ENCODE measurements at regions not wholly inside any gene's neighbourhood (a gene's known extent, or its start where the extent isn't known, plus 50 kb on each side); places are given as distances from the start of the nearest gene placed in this dataset.

DNA sequence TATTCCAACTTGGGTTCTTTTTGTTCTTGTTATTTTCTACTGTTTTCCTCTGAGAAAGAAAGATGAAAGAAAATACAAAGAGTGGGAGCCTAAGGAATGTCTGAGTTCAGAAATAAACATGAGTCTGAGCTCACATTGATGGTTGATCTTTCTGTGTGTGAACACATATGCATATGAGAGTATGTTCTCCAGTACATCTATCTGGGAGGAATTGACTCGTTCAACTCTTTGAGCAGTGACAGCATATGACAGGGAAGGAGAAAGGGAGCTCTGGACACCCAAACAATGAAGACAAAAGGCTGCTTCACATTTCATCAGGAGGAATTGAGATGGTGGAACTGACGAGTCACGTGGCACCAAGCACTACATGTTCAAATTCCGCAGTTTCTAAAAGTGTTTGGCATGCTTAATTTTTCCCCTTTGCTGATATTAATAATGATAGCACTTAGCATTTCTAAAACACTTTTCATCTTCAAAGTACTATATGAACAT lies 229.8 kb upstream of the ACVR2A start:
- RAD21 ChIA-PET (ENCODE audit: low non-redundant PET in 1 of 2, low total read pairs in 2 of 2, uncharacterized antibody in 2 of 2, unreplicated experiment in 2 of 2) = no interaction called here
- CTCF ChIA-PET = no interaction called here
- no peaks in the 10 kb centered on the region for H3K27me3 ChIP-seq (ENCODE audit: insufficient read depth, low read length)
- H4K20me1 ChIP-seq (ENCODE audit: insufficient read depth) = no peaks in the 10 kb centered on the region
- no peak overlapping the region for H3K27ac ChIP-seq (ENCODE audit: low read depth, low read length)
- H3K36me3 ChIP-seq (ENCODE audit: control insufficient read depth in 1 of 2, insufficient read depth in 2 of 2, low read length in 2 of 2) = no peaks in the 10 kb centered on the region
- H3K9me3 ChIP-seq (ENCODE audit: control insufficient read depth in 1 of 2, insufficient read depth in 1 of 2, low read depth in 1 of 2, low read length in 2 of 2) = no peaks in the 10 kb centered on the region
- ATAC-seq (no peak), DNase-seq (ENCODE audit: low read depth, low spot score) (no peak)
- POLR2A ChIA-PET = no interaction called here
- H3K9ac ChIP-seq (ENCODE audit: low read length) = no peak overlapping the region
- no peak overlapping the region for H3K4me3 ChIP-seq (replicated peaks in 1 of 2; ENCODE audit: low read depth in 1 of 2, low read length in 2 of 2)
- no peaks in the 10 kb centered on the region for H3K4me1 ChIP-seq (ENCODE audit: control insufficient read depth in 1 of 2, insufficient read depth in 2 of 2, low read length in 2 of 2)
- H3K79me2 ChIP-seq (ENCODE audit: insufficient read depth, low read length) = no peaks in the 10 kb centered on the region
- H2AFZ ChIP-seq (ENCODE audit: low read depth, low read length, poor library complexity, severe bottlenecking) = no peak overlapping the region
- H3K4me2 ChIP-seq (ENCODE audit: low read length) = no peak overlapping the region
- TF ChIP-seq JUND (IDR thresholded peaks at IDR 0.05) (no peak), ZFX (IDR thresholded peaks at IDR 0.05) (no peak), ELF1 (IDR thresholded peaks at IDR 0.05; ENCODE audit: borderline replicate concordance, low read depth) (no peak), YY1 (IDR thresholded peaks at IDR 0.05; ENCODE audit: extremely low read depth, insufficient replicate concordance, low read depth, low read length) (no peak), CBX3 (IDR thresholded peaks at IDR 0.05; ENCODE audit: low read depth) (no peak), SIN3A (IDR thresholded peaks at IDR 0.05; ENCODE audit: low read depth) (no peak), CEBPB (IDR thresholded peaks at IDR 0.05; ENCODE audit: low read depth) (no peak), SRF (IDR thresholded peaks at IDR 0.05; ENCODE audit: low read depth) (no peak), TCF7L2 (IDR thresholded peaks at IDR 0.05; ENCODE audit: borderline replicate concordance, extremely low read depth, insufficient read depth, insufficient read length) (no peak), POLR2AphosphoS5 (IDR thresholded peaks at IDR 0.05; ENCODE audit: low read depth, low read length) (no peak), RAD21 (IDR thresholded peaks at IDR 0.05; ENCODE audit: low read depth) (no peak), SP1 (IDR thresholded peaks at IDR 0.05; ENCODE audit: low read depth) (no peak), EZH2phosphoT487 (IDR thresholded peaks at IDR 0.05; ENCODE audit: borderline replicate concordance) (no peak), EGR1 (IDR thresholded peaks at IDR 0.05; ENCODE audit: low read depth) (no peak), ZNF274 (IDR thresholded peaks at IDR 0.05; ENCODE audit: low read depth, low read length) (no peak)
- TF ChIP-seq, protein P1, sequence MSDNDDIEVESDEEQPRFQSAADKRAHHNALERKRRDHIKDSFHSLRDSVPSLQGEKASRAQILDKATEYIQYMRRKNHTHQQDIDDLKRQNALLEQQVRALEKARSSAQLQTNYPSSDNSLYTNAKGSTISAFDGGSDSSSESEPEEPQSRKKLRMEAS (IDR thresholded peaks at IDR 0.05) = no peak
- TF ChIP-seq, protein P2, sequence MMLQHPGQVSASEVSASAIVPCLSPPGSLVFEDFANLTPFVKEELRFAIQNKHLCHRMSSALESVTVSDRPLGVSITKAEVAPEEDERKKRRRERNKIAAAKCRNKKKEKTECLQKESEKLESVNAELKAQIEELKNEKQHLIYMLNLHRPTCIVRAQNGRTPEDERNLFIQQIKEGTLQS (IDR thresholded peaks at IDR 0.05) = no peak
- TF ChIP-seq, protein P3, sequence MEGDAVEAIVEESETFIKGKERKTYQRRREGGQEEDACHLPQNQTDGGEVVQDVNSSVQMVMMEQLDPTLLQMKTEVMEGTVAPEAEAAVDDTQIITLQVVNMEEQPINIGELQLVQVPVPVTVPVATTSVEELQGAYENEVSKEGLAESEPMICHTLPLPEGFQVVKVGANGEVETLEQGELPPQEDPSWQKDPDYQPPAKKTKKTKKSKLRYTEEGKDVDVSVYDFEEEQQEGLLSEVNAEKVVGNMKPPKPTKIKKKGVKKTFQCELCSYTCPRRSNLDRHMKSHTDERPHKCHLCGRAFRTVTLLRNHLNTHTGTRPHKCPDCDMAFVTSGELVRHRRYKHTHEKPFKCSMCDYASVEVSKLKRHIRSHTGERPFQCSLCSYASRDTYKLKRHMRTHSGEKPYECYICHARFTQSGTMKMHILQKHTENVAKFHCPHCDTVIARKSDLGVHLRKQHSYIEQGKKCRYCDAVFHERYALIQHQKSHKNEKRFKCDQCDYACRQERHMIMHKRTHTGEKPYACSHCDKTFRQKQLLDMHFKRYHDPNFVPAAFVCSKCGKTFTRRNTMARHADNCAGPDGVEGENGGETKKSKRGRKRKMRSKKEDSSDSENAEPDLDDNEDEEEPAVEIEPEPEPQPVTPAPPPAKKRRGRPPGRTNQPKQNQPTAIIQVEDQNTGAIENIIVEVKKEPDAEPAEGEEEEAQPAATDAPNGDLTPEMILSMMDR (IDR thresholded peaks at IDR 0.05 in 2 of 3, conservative IDR thresholded peaks at IDR 0.05 in 1 of 3; ENCODE audit: borderline replicate concordance in 1 of 3, insufficient read depth in 1 of 3, low read depth in 2 of 3, low read length in 2 of 3) = no peak
- TF ChIP-seq, protein P4, sequence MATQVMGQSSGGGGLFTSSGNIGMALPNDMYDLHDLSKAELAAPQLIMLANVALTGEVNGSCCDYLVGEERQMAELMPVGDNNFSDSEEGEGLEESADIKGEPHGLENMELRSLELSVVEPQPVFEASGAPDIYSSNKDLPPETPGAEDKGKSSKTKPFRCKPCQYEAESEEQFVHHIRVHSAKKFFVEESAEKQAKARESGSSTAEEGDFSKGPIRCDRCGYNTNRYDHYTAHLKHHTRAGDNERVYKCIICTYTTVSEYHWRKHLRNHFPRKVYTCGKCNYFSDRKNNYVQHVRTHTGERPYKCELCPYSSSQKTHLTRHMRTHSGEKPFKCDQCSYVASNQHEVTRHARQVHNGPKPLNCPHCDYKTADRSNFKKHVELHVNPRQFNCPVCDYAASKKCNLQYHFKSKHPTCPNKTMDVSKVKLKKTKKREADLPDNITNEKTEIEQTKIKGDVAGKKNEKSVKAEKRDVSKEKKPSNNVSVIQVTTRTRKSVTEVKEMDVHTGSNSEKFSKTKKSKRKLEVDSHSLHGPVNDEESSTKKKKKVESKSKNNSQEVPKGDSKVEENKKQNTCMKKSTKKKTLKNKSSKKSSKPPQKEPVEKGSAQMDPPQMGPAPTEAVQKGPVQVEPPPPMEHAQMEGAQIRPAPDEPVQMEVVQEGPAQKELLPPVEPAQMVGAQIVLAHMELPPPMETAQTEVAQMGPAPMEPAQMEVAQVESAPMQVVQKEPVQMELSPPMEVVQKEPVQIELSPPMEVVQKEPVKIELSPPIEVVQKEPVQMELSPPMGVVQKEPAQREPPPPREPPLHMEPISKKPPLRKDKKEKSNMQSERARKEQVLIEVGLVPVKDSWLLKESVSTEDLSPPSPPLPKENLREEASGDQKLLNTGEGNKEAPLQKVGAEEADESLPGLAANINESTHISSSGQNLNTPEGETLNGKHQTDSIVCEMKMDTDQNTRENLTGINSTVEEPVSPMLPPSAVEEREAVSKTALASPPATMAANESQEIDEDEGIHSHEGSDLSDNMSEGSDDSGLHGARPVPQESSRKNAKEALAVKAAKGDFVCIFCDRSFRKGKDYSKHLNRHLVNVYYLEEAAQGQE (IDR thresholded peaks at IDR 0.05; ENCODE audit: low read depth) = no peak
- TF ChIP-seq, protein P5, sequence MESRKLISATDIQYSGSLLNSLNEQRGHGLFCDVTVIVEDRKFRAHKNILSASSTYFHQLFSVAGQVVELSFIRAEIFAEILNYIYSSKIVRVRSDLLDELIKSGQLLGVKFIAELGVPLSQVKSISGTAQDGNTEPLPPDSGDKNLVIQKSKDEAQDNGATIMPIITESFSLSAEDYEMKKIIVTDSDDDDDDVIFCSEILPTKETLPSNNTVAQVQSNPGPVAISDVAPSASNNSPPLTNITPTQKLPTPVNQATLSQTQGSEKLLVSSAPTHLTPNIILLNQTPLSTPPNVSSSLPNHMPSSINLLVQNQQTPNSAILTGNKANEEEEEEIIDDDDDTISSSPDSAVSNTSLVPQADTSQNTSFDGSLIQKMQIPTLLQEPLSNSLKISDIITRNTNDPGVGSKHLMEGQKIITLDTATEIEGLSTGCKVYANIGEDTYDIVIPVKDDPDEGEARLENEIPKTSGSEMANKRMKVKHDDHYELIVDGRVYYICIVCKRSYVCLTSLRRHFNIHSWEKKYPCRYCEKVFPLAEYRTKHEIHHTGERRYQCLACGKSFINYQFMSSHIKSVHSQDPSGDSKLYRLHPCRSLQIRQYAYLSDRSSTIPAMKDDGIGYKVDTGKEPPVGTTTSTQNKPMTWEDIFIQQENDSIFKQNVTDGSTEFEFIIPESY (IDR thresholded peaks at IDR 0.05; ENCODE audit: extremely low read depth, insufficient replicate concordance, low read length) = no peak
- H3K9me2 ChIP-seq (ENCODE audit: insufficient read depth) = no peaks in the 10 kb centered on the region
- no TSS peak for BruUV-seq (replicated peaks)
- intact Hi-C loops (cut with micrococcal nuclease) = no loop called here
